Liver (tissue), 3 donors: ENCODE measurements at regions not wholly inside any gene's neighbourhood (a gene's known extent, or its start where the extent isn't known, plus 50 kb on each side); places are given as distances from the start of the nearest gene placed in this dataset.

ENCODE experiments used
- GABPA ChIP-seq, 2 donors: IDR thresholded peaks in 1 of 2; conservative IDR thresholded peaks in 1 of 2; 2 replicates each; pipeline ENCODE4 v1.6.1; 2016; ENCODE audit warnings: antibody characterized with exemption in 2 of 2, mild to moderate bottlenecking in 1 of 2, moderate library complexity in 1 of 2
- HNF4A ChIP-seq, 2 donors: conservative IDR thresholded peaks; 2 replicates each; pipeline ENCODE4 v1.6.1; 2016; ENCODE audit warnings: antibody characterized with exemption in 2 of 2, mild to moderate bottlenecking in 2 of 2
- MAX ChIP-seq: IDR thresholded peaks from 2 replicates; pipeline ENCODE4 v1.6.1; 2016; ENCODE audit warnings: antibody characterized with exemption
- RAD21 ChIP-seq, 2 donors: IDR thresholded peaks; 2 replicates each; pipeline ENCODE4 v1.6.1; 2016; ENCODE audit warnings: antibody characterized with exemption in 2 of 2, mild to moderate bottlenecking in 2 of 2
- REST ChIP-seq: IDR thresholded peaks from 2 replicates; pipeline ENCODE4 v1.6.1; 2016; ENCODE audit warnings: antibody characterized with exemption, mild to moderate bottlenecking
- YY1 ChIP-seq: IDR thresholded peaks from 2 replicates; pipeline ENCODE4 v1.6.1; 2016; ENCODE audit warnings: antibody characterized with exemption, mild to moderate bottlenecking
- TF ChIP-seq, protein P1 (sequence below): fragments of 150-350 bp; IDR thresholded peaks from 2 replicates; pipeline ENCODE4 v1.5.1; 2017; ENCODE audit warnings: improper control_type of control experiment, low read depth, low read length; ENCODE audit not compliant: missing input control
- TF ChIP-seq, protein P2 (sequence below): IDR thresholded peaks from 2 replicates; pipeline ENCODE4 v1.6.1; 2016; ENCODE audit warnings: antibody characterized with exemption
- TF ChIP-seq, protein P3 (sequence below): IDR thresholded peaks from 2 replicates; pipeline ENCODE4 v1.6.1; 2016; ENCODE audit warnings: antibody characterized with exemption
- donor health status: healthy.
- donor health status: healthy.

GRCh38 chr2:71788186-71788525 is 334.8 kb downstream of the DYSF start:
- TF ChIP-seq, protein P1, sequence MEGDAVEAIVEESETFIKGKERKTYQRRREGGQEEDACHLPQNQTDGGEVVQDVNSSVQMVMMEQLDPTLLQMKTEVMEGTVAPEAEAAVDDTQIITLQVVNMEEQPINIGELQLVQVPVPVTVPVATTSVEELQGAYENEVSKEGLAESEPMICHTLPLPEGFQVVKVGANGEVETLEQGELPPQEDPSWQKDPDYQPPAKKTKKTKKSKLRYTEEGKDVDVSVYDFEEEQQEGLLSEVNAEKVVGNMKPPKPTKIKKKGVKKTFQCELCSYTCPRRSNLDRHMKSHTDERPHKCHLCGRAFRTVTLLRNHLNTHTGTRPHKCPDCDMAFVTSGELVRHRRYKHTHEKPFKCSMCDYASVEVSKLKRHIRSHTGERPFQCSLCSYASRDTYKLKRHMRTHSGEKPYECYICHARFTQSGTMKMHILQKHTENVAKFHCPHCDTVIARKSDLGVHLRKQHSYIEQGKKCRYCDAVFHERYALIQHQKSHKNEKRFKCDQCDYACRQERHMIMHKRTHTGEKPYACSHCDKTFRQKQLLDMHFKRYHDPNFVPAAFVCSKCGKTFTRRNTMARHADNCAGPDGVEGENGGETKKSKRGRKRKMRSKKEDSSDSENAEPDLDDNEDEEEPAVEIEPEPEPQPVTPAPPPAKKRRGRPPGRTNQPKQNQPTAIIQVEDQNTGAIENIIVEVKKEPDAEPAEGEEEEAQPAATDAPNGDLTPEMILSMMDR: no peak
- TF ChIP-seq RAD21 (IDR thresholded peaks at IDR 0.05) (no peak), GABPA (IDR thresholded peaks at IDR 0.05 in 1 of 2, conservative IDR thresholded peaks at IDR 0.05 in 1 of 2) (no peak), YY1 (no peak), REST (no peak), MAX (no peak), HNF4A (conservative IDR thresholded peaks at IDR 0.05) (no peak)
- TF ChIP-seq, protein P2, sequence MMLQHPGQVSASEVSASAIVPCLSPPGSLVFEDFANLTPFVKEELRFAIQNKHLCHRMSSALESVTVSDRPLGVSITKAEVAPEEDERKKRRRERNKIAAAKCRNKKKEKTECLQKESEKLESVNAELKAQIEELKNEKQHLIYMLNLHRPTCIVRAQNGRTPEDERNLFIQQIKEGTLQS: no peak
- TF ChIP-seq, protein P3, sequence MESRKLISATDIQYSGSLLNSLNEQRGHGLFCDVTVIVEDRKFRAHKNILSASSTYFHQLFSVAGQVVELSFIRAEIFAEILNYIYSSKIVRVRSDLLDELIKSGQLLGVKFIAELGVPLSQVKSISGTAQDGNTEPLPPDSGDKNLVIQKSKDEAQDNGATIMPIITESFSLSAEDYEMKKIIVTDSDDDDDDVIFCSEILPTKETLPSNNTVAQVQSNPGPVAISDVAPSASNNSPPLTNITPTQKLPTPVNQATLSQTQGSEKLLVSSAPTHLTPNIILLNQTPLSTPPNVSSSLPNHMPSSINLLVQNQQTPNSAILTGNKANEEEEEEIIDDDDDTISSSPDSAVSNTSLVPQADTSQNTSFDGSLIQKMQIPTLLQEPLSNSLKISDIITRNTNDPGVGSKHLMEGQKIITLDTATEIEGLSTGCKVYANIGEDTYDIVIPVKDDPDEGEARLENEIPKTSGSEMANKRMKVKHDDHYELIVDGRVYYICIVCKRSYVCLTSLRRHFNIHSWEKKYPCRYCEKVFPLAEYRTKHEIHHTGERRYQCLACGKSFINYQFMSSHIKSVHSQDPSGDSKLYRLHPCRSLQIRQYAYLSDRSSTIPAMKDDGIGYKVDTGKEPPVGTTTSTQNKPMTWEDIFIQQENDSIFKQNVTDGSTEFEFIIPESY: no peak
